ENCODE measurements at regions not wholly inside any gene's neighbourhood (a gene's known extent, or its start where the extent isn't known, plus 50 kb on each side); places are given as distances from the start of the nearest gene placed in this dataset.
"Not testable (repeated sequence)": the region's sequence is repeated elsewhere in the genome, so short reads cannot be mapped to it uniquely, and the experiment has no call there.

- peaks cover 2 to 11% (median 4%) of the 10 kb centered on the region in 3 donors for H3K9me3 Mint-ChIP-seq
- H3K4me3 Mint-ChIP-seq, H3K27ac Mint-ChIP-seq, H3K36me3 Mint-ChIP-seq, H3K4me1 Mint-ChIP-seq, H3K27me3 Mint-ChIP-seq: not testable (repeated sequence)
Measured at GRCh38 chr4:19556276-19556675, 695.4 kb upstream of the SLIT2 start.

GRCh38 chr4:19547463-19547862 is 704.2 kb upstream of the SLIT2 start:
- H3K27ac Mint-ChIP-seq: no peak overlapping the region
- peaks cover 0 to 7% (median 4%) of the 10 kb centered on the region in 3 donors for H3K9me3 Mint-ChIP-seq
- no peaks in the 10 kb centered on the region for H3K36me3 Mint-ChIP-seq
- no peaks in the 10 kb centered on the region for H3K27me3 Mint-ChIP-seq
- H3K4me1 Mint-ChIP-seq: peaks cover 0 to 1% (median 0%) of the 10 kb centered on the region in 3 donors
- H3K4me3 Mint-ChIP-seq: no peak overlapping the region

- Mint-ChIP-seq H3K4me3 (no peak overlapping the region), H3K27ac (no peak overlapping the region), H3K9me3 (peaks cover 0 to 7% (median 3%) of the 10 kb centered on the region in 3 donors), H3K27me3 (no peaks in the 10 kb centered on the region), H3K4me1 (peaks cover 0 to 2% (median 0%) of the 10 kb centered on the region in 3 donors), H3K36me3 (no peaks in the 10 kb centered on the region)
Measured at GRCh38 chr4:19544446-19545125, 707.1 kb upstream of the SLIT2 start.

- peaks cover 0 to 7% (median 2%) of the 10 kb centered on the region in 3 donors for H3K9me3 Mint-ChIP-seq
- H3K27ac Mint-ChIP-seq: no peak overlapping the region
- no peaks in the 10 kb centered on the region for H3K36me3 Mint-ChIP-seq
- H3K4me3 Mint-ChIP-seq: no peak overlapping the region
- no peaks in the 10 kb centered on the region for H3K27me3 Mint-ChIP-seq
- peaks cover 0 to 2% (median 0%) of the 10 kb centered on the region in 3 donors for H3K4me1 Mint-ChIP-seq
Measured at GRCh38 chr4:19540859-19541540, 710.7 kb upstream of the SLIT2 start.

GRCh38 chr4:19539201-19539600 is 712.5 kb upstream of the SLIT2 start:
- Mint-ChIP-seq H3K36me3 (no peaks in the 10 kb centered on the region), H3K4me3 (no peak overlapping the region), H3K27me3 (no peaks in the 10 kb centered on the region), H3K4me1 (peaks cover 0 to 2% (median 0%) of the 10 kb centered on the region in 3 donors), H3K27ac (no peak overlapping the region), H3K9me3 (peaks cover 0 to 7% (median 2%) of the 10 kb centered on the region in 3 donors)

- H3K27ac Mint-ChIP-seq: no peak overlapping the region
- no peak overlapping the region for H3K4me3 Mint-ChIP-seq
- H3K27me3 Mint-ChIP-seq: no peaks in the 10 kb centered on the region
- peaks cover 2 to 7% (median 2%) of the 10 kb centered on the region in 3 donors for H3K9me3 Mint-ChIP-seq
- peaks cover 0 to 2% (median 0%) of the 10 kb centered on the region in 3 donors for H3K4me1 Mint-ChIP-seq
- H3K36me3 Mint-ChIP-seq: no peaks in the 10 kb centered on the region
Measured at GRCh38 chr4:19534159-19534558, 717.5 kb upstream of the SLIT2 start.

GRCh38 chr4:19531906-19532848 is 719.5 kb upstream of the SLIT2 start:
- H3K36me3 Mint-ChIP-seq: no peaks in the 10 kb centered on the region
- H3K9me3 Mint-ChIP-seq: peaks cover 0 to 7% (median 2%) of the 10 kb centered on the region in 3 donors
- no peaks in the 10 kb centered on the region for H3K27me3 Mint-ChIP-seq
- H3K4me1 Mint-ChIP-seq: peaks cover 0 to 2% (median 0%) of the 10 kb centered on the region in 3 donors
- H3K4me3 Mint-ChIP-seq: no peak overlapping the region
- no peak overlapping the region for H3K27ac Mint-ChIP-seq

- peaks cover 0 to 1% (median 0%) of the 10 kb centered on the region in 3 donors for H3K4me1 Mint-ChIP-seq
- no peak overlapping the region for H3K4me3 Mint-ChIP-seq
- H3K27ac Mint-ChIP-seq: no peak overlapping the region
- H3K36me3 Mint-ChIP-seq: no peaks in the 10 kb centered on the region
- no peaks in the 10 kb centered on the region for H3K9me3 Mint-ChIP-seq
- no peaks in the 10 kb centered on the region for H3K27me3 Mint-ChIP-seq
Measured at GRCh38 chr4:19523964-19524363, 727.7 kb upstream of the SLIT2 start.

GRCh38 chr4:19522966-19523365 is 728.7 kb upstream of the SLIT2 start:
- Mint-ChIP-seq H3K27me3 (no peaks in the 10 kb centered on the region), H3K4me3 (no peak overlapping the region), H3K4me1 (peaks cover 0 to 1% (median 0%) of the 10 kb centered on the region in 3 donors), H3K36me3 (no peaks in the 10 kb centered on the region), H3K9me3 (peaks cover 0 to 3% (median 0%) of the 10 kb centered on the region in 3 donors), H3K27ac (no peak overlapping the region)

GRCh38 chr4:19520939-19521520 is 730.7 kb upstream of the SLIT2 start:
- no peak overlapping the region for H3K4me3 Mint-ChIP-seq
- no peaks in the 10 kb centered on the region for H3K27me3 Mint-ChIP-seq
- H3K36me3 Mint-ChIP-seq: no peaks in the 10 kb centered on the region
- peaks cover 0 to 6% (median 6%) of the 10 kb centered on the region in 3 donors for H3K9me3 Mint-ChIP-seq
- H3K4me1 Mint-ChIP-seq: peaks cover 0 to 1% (median 0%) of the 10 kb centered on the region in 3 donors
- H3K27ac Mint-ChIP-seq: no peak overlapping the region

- Mint-ChIP-seq H3K27ac (no peak overlapping the region), H3K9me3 (peaks cover 5 to 12% (median 7%) of the 10 kb centered on the region in 3 donors), H3K4me1 (no peaks in the 10 kb centered on the region), H3K4me3 (no peak overlapping the region), H3K36me3 (no peaks in the 10 kb centered on the region), H3K27me3 (no peaks in the 10 kb centered on the region)
Measured at GRCh38 chr4:19514276-19515070, 737.2 kb upstream of the SLIT2 start.

- H3K27me3 Mint-ChIP-seq: no peaks in the 10 kb centered on the region
- no peak overlapping the region for H3K4me3 Mint-ChIP-seq
- H3K27ac Mint-ChIP-seq: no peak overlapping the region
- H3K4me1 Mint-ChIP-seq: no peaks in the 10 kb centered on the region
- no peaks in the 10 kb centered on the region for H3K36me3 Mint-ChIP-seq
- peaks cover 4 to 15% (median 5%) of the 10 kb centered on the region in 3 donors for H3K9me3 Mint-ChIP-seq
Measured at GRCh38 chr4:19512086-19512485, 739.6 kb upstream of the SLIT2 start.

- no peaks in the 10 kb centered on the region for H3K4me1 Mint-ChIP-seq
Measured at GRCh38 chr4:19510993-19511392, 740.7 kb upstream of the SLIT2 start.

GRCh38 chr4:19508442-19508841 is 743.3 kb upstream of the SLIT2 start:
- H3K36me3 Mint-ChIP-seq: peaks cover 3% of the 10 kb centered on the region
- no peaks in the 10 kb centered on the region for H3K27me3 Mint-ChIP-seq
- H3K9me3 Mint-ChIP-seq: peaks cover 0 to 7% (median 0%) of the 10 kb centered on the region in 3 donors
- no peak overlapping the region for H3K4me3 Mint-ChIP-seq
- no peak overlapping the region for H3K27ac Mint-ChIP-seq
- H3K4me1 Mint-ChIP-seq: no peaks in the 10 kb centered on the region

More at GRCh38 chr4:19510993-19511392, 740.7 kb upstream of the SLIT2 start:
- Mint-ChIP-seq H3K9me3 (peaks cover 0 to 10% (median 5%) of the 10 kb centered on the region in 3 donors), H3K27ac (no peak overlapping the region), H3K27me3 (no peaks in the 10 kb centered on the region), H3K36me3 (no peaks in the 10 kb centered on the region), H3K4me3 (no peak overlapping the region)

All from IgD-negative memory B cell (primary cell).